ENCODE measurements at regions not wholly inside any gene's neighbourhood (a gene's known extent, or its start where the extent isn't known, plus 50 kb on each side); places are given as distances from the start of the nearest gene placed in this dataset.
"Not testable (repeated sequence)": the region's sequence is repeated elsewhere in the genome, so short reads cannot be mapped to it uniquely, and the experiment has no call there.

GRCh38 chr17:21780293-21780888 is 88.1 kb downstream of the KCNJ18 start:
- not testable (repeated sequence) for H3K23ac ChIP-seq (ENCODE audit: insufficient read length, low read depth, low read length)
- H3K9me3 ChIP-seq (ENCODE audit: control insufficient read depth, low read depth, low read length) = peaks cover 44% of the 10 kb centered on the region

GRCh38 chr17:21780919-21781665 is 88.8 kb downstream of the KCNJ18 start:
- not testable (repeated sequence) for H3K23ac ChIP-seq (ENCODE audit: insufficient read length, low read depth, low read length); DNase-seq; H3K23me2 ChIP-seq (ENCODE audit: insufficient read length, low read depth, low read length, poor library complexity, severe bottlenecking); H3K4me1 ChIP-seq (ENCODE audit: insufficient read depth, low read length); H2AK5ac ChIP-seq (ENCODE audit: insufficient read length, low read length); H2BK12ac ChIP-seq (ENCODE audit: insufficient read length, low read depth, low read length); H3K27me3 Mint-ChIP-seq (ENCODE audit: low read depth); H2BK20ac ChIP-seq (ENCODE audit: low read depth, low read length, poor library complexity, severe bottlenecking); H3K27ac Mint-ChIP-seq; H4K20me1 ChIP-seq (ENCODE audit: control insufficient read depth, insufficient read depth, insufficient read length); H3K4ac ChIP-seq (ENCODE audit: low read depth, low read length); H3K79me1 ChIP-seq (ENCODE audit: insufficient read depth, low read depth, low read length, poor library complexity, severe bottlenecking); H2BK15ac ChIP-seq (ENCODE audit: low read depth, low read length); H4K8ac ChIP-seq (replicated peaks; ENCODE audit: insufficient read length, low read depth, low read length); H3K79me2 ChIP-seq (ENCODE audit: insufficient read depth, low read length); H4K5ac ChIP-seq (ENCODE audit: insufficient read length, low read depth, low read length); H3T11ph ChIP-seq (ENCODE audit: low read length); H3K4me2 ChIP-seq (ENCODE audit: insufficient read depth, insufficient read length, low read length); H2BK120ac ChIP-seq (ENCODE audit: low read depth, low read length, poor library complexity, severe bottlenecking); H3K4me3 Mint-ChIP-seq; H3K9ac ChIP-seq (ENCODE audit: extremely low read depth, insufficient read length, low read length); H3K27me3 ChIP-seq (ENCODE audit: insufficient read depth, low read length); H3K27ac ChIP-seq (ENCODE audit: insufficient read length, low read depth, low read length); H3K14ac ChIP-seq (ENCODE audit: insufficient read depth, low read length); H2BK5ac ChIP-seq (ENCODE audit: insufficient read length, low read length); H3K18ac ChIP-seq (ENCODE audit: insufficient read length, low read depth, low read length); H4K91ac ChIP-seq (ENCODE audit: insufficient read length, low read depth, low read length); H3K56ac ChIP-seq (ENCODE audit: insufficient read length, low read depth, low read length); H2AFZ ChIP-seq (ENCODE audit: low read length); H3K4me1 Mint-ChIP-seq
- Mint-ChIP-seq H3K36me3 (ENCODE audit: insufficient read depth in 1 of 3, low read depth in 3 of 3) (peaks cover 0 to 11% (median 5%) of the 10 kb centered on the region in 3 experiments; a peak in 6 of 7 replicates), H3K9me3 (peaks cover 73 to 84% of the 10 kb centered on the region in 2 experiments)
- no CpG with 5 or more reads among the region's 5 CpGs for WGBS (ENCODE audit: extremely low coverage, insufficient read length, low lambda C conversion rate)
- H3K9me3 ChIP-seq (ENCODE audit: control insufficient read depth, low read depth, low read length) = peaks cover 44% of the 10 kb centered on the region

More at GRCh38 chr17:21780293-21780888, 88.1 kb downstream of the KCNJ18 start:
- not testable (repeated sequence) for H2BK120ac ChIP-seq (ENCODE audit: low read depth, low read length, poor library complexity, severe bottlenecking); H3K27me3 Mint-ChIP-seq (ENCODE audit: low read depth); H3K23me2 ChIP-seq (ENCODE audit: insufficient read length, low read depth, low read length, poor library complexity, severe bottlenecking); H3K4me3 Mint-ChIP-seq; H4K8ac ChIP-seq (replicated peaks; ENCODE audit: insufficient read length, low read depth, low read length); H2AFZ ChIP-seq (ENCODE audit: low read length); H3K27ac ChIP-seq (ENCODE audit: insufficient read length, low read depth, low read length); H3K27me3 ChIP-seq (ENCODE audit: insufficient read depth, low read length); H3K4me1 Mint-ChIP-seq; H3K79me1 ChIP-seq (ENCODE audit: insufficient read depth, low read depth, low read length, poor library complexity, severe bottlenecking); H3K18ac ChIP-seq (ENCODE audit: insufficient read length, low read depth, low read length); H3K56ac ChIP-seq (ENCODE audit: insufficient read length, low read depth, low read length); H3T11ph ChIP-seq (ENCODE audit: low read length); H3K4me2 ChIP-seq (ENCODE audit: insufficient read depth, insufficient read length, low read length); H2BK20ac ChIP-seq (ENCODE audit: low read depth, low read length, poor library complexity, severe bottlenecking); H3K9ac ChIP-seq (ENCODE audit: extremely low read depth, insufficient read length, low read length); H3K27ac Mint-ChIP-seq; H3K79me2 ChIP-seq (ENCODE audit: insufficient read depth, low read length); H2BK12ac ChIP-seq (ENCODE audit: insufficient read length, low read depth, low read length); H3K14ac ChIP-seq (ENCODE audit: insufficient read depth, low read length); H2BK5ac ChIP-seq (ENCODE audit: insufficient read length, low read length); H2AK5ac ChIP-seq (ENCODE audit: insufficient read length, low read length); H2BK15ac ChIP-seq (ENCODE audit: low read depth, low read length); H4K91ac ChIP-seq (ENCODE audit: insufficient read length, low read depth, low read length); H3K4ac ChIP-seq (ENCODE audit: low read depth, low read length); DNase-seq; H4K20me1 ChIP-seq (ENCODE audit: control insufficient read depth, insufficient read depth, insufficient read length); H4K5ac ChIP-seq (ENCODE audit: insufficient read length, low read depth, low read length); H3K4me1 ChIP-seq (ENCODE audit: insufficient read depth, low read length)
- peaks cover 0 to 11% (median 5%) of the 10 kb centered on the region in 3 experiments; a peak in 6 of 7 replicates for H3K36me3 Mint-ChIP-seq (ENCODE audit: insufficient read depth in 1 of 3, low read depth in 3 of 3)
- WGBS (ENCODE audit: extremely low coverage, insufficient read length, low lambda C conversion rate) = no CpG with 5 or more reads among the region's 8 CpGs
- H3K9me3 Mint-ChIP-seq = peaks cover 74 to 86% of the 10 kb centered on the region in 2 experiments
